Neural crest cell (in vitro differentiated cells): ENCODE measurements at regions not wholly inside any gene's neighbourhood (a gene's known extent, or its start where the extent isn't known, plus 50 kb on each side); places are given as distances from the start of the nearest gene placed in this dataset.
"Not testable (repeated sequence)": the region's sequence is repeated elsewhere in the genome, so short reads cannot be mapped to it uniquely, and the experiment has no call there.

Experiments
- DNase-seq: peaks from one replicate; pipeline ENCODE4 v3.0.0; 2021; ENCODE audit warnings: low read depth, mixed read lengths, low spot score
- H3K27ac Mint-ChIP-seq: one replicate; pipeline ENCODE4 v1.8.0; 2021; ENCODE audit warnings: mild to moderate bottlenecking, mixed read lengths; ENCODE audit not compliant: unreplicated experiment
- H3K27me3 Mint-ChIP-seq: 2 replicates; pipeline ENCODE4 v1.8.0; 2021; ENCODE audit warnings: low read depth, mild to moderate bottlenecking, mixed read lengths
- H3K36me3 Mint-ChIP-seq: 2 replicates; pipeline ENCODE4 v1.8.0; 2021; ENCODE audit warnings: low read depth, mild to moderate bottlenecking, mixed read lengths
- H3K4me1 Mint-ChIP-seq: 2 replicates; pipeline ENCODE4 v1.8.0; 2021; ENCODE audit warnings: mixed read lengths
- H3K4me3 Mint-ChIP-seq: one replicate; pipeline ENCODE4 v1.8.0; 2021; ENCODE audit warnings: mild to moderate bottlenecking, mixed read lengths
- H3K9me3 Mint-ChIP-seq: 2 replicates; pipeline ENCODE4 v1.8.0; 2021; ENCODE audit warnings: mixed read lengths
- CTCF ChIP-seq: fragments of 200-600 bp; sonication (generic); conservative IDR thresholded peaks from 2 replicates; pipeline ENCODE4 v1.5.0; 2021; ENCODE audit warnings: antibody characterized with exemption, mild to moderate bottlenecking

DNA sequence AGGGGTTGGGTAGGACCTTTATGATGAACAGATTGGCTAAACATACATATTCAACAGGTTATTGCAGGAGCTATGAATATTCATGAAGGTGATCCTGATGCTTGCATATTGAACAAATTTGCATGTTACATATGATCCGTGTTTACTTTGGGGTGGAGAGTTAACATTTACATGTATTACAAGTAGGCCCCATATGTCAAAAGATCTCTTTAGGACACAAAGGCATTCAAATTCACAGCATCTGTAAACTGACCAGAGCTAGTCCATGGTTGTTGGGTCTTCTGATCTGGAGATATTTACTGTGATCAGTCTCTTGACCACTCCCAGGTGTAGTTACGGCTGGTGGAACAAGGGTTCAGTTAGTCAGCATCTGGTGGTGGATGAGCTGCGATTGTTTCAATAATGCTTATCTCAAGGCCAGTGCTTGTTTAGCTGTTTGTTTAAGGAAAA, 80.4 kb downstream of the PMAIP1 start:
- Mint-ChIP-seq H3K4me1 (peaks cover 11% of the 10 kb centered on the region), H3K4me3 (no peak overlapping the region), H3K36me3 (no peaks in the 10 kb centered on the region), H3K27ac (no peak overlapping the region), H3K27me3 (no peaks in the 10 kb centered on the region), H3K9me3 (no peaks in the 10 kb centered on the region)
- no peak for DNase-seq
- TF ChIP-seq CTCF, result no peak

GRCh38 chr18:59971871-59972428, 72.2 kb downstream of the PMAIP1 start:
- Mint-ChIP-seq H3K27ac (no peak overlapping the region), H3K4me1 (no peaks in the 10 kb centered on the region), H3K4me3 (no peak overlapping the region), H3K36me3 (no peaks in the 10 kb centered on the region), H3K27me3 (no peaks in the 10 kb centered on the region), H3K9me3 (peaks cover 7% of the 10 kb centered on the region)
- TF ChIP-seq CTCF, result no peak
- DNase-seq, result no peak

GRCh38 chr18:59971144-59971543, 71.3 kb downstream of the PMAIP1 start:
- not testable (repeated sequence) for DNase-seq, H3K4me3 Mint-ChIP-seq, H3K4me1 Mint-ChIP-seq, H3K27ac Mint-ChIP-seq, H3K36me3 Mint-ChIP-seq, H3K27me3 Mint-ChIP-seq, H3K9me3 Mint-ChIP-seq

- H3K4me3 Mint-ChIP-seq, H3K27ac Mint-ChIP-seq, DNase-seq, H3K4me1 Mint-ChIP-seq, H3K27me3 Mint-ChIP-seq, H3K36me3 Mint-ChIP-seq, H3K9me3 Mint-ChIP-seq: not testable (repeated sequence)
Observed at GRCh38 chr18:59969477-59970028, 69.8 kb downstream of the PMAIP1 start.

GRCh38 chr18:59968583-59968982, 68.8 kb downstream of the PMAIP1 start:
- H3K27ac Mint-ChIP-seq, result no peak overlapping the region
- no peak for DNase-seq
- peaks cover 7% of the 10 kb centered on the region for H3K9me3 Mint-ChIP-seq
- no peak overlapping the region for H3K4me3 Mint-ChIP-seq
- TF ChIP-seq CTCF, result no peak
- no peaks in the 10 kb centered on the region for H3K36me3 Mint-ChIP-seq
- H3K27me3 Mint-ChIP-seq, result peaks cover 8% of the 10 kb centered on the region
- H3K4me1 Mint-ChIP-seq, result no peaks in the 10 kb centered on the region

DNA sequence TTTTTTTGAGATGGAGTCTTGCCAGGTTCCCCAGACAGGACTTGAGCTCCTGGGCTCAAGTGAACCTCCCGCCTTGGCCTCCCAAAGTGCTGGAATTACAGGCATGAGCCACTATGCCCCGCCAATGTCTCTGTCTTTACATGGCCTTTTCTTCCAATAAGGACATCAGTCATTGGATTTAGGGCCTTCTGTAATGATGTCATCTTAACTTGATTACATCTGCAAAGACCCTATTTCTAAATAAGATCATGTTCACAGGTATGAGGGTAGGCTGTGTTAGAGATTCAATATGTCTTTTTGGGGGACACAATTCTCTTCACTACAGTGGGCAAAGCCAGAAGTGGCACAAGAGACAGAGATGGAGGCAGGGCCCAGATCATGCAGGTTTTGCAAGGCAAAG, 68.1 kb downstream of the PMAIP1 start:
- no peak for TF ChIP-seq CTCF
- peaks cover 7% of the 10 kb centered on the region for H3K9me3 Mint-ChIP-seq

More for the DNA sequence above, 68.1 kb downstream of the PMAIP1 start:
- peaks cover 8% of the 10 kb centered on the region for H3K27me3 Mint-ChIP-seq
- H3K27ac Mint-ChIP-seq, result no peak overlapping the region
- no peak for DNase-seq
- H3K4me3 Mint-ChIP-seq, result no peak overlapping the region
- H3K36me3 Mint-ChIP-seq, result no peaks in the 10 kb centered on the region
- H3K4me1 Mint-ChIP-seq, result no peaks in the 10 kb centered on the region
